Mesenchymal stem cell (in vitro differentiated cells and primary cell): ENCODE measurements at regions not wholly inside any gene's neighbourhood (a gene's known extent, or its start where the extent isn't known, plus 50 kb on each side); places are given as distances from the start of the nearest gene placed in this dataset.

Experiments used
- DNase-seq: peaks from one replicate; pipeline ENCODE4 v3.0.0-alpha.2; 2013
- H2AFZ ChIP-seq: one replicate; pipeline ENCODE4 v1.6.1; 2013; ENCODE audit warnings: low read depth, mild to moderate bottlenecking, control low read depth, inconsistent platforms, low read length, moderate library complexity
- H2AK5ac ChIP-seq: 2 replicates; pipeline ENCODE4 v1.6.1; 2013; ENCODE audit warnings: low read length, moderate library complexity, mild to moderate bottlenecking, inconsistent platforms; ENCODE audit not compliant: severe bottlenecking
- H2BK120ac ChIP-seq: one replicate; pipeline ENCODE4 v1.6.1; 2013; ENCODE audit warnings: low read depth, mild to moderate bottlenecking, inconsistent platforms, low read length, moderate library complexity
- H2BK12ac ChIP-seq, 2 experiments: one replicate each; pipeline ENCODE4 v1.6.1; 2013; ENCODE audit warnings: inconsistent platforms in 2 of 2, low read length in 2 of 2, mild to moderate bottlenecking in 2 of 2, moderate library complexity in 2 of 2, control low read depth in 1 of 2
- H2BK15ac ChIP-seq: one replicate; pipeline ENCODE4 v1.6.1; 2013; ENCODE audit warnings: mild to moderate bottlenecking, low read depth, inconsistent platforms; ENCODE audit not compliant: poor library complexity, severe bottlenecking
- H2BK5ac ChIP-seq: 2 replicates; pipeline ENCODE4 v1.6.1; 2013; ENCODE audit warnings: low read depth, mild to moderate bottlenecking, low read length, control low read depth, inconsistent platforms; ENCODE audit not compliant: poor library complexity, severe bottlenecking
- H3K14ac ChIP-seq, 2 experiments: one replicate each; pipeline ENCODE4 v1.6.1; 2013; ENCODE audit warnings: inconsistent platforms in 2 of 2, low read length in 2 of 2, control low read depth in 1 of 2, mild to moderate bottlenecking in 1 of 2, moderate library complexity in 1 of 2
- H3K18ac ChIP-seq, 2 experiments: one replicate each; pipeline ENCODE4 v1.6.1; 2013; ENCODE audit warnings: inconsistent platforms in 2 of 2, low read length in 2 of 2, control low read depth in 1 of 2, low read depth in 1 of 2, mild to moderate bottlenecking in 1 of 2
- H3K23ac ChIP-seq, 2 experiments: one replicate each; pipeline ENCODE4 v1.6.1; 2013; ENCODE audit warnings: inconsistent platforms in 2 of 2, low read length in 2 of 2, mild to moderate bottlenecking in 2 of 2, moderate library complexity in 2 of 2, control low read depth in 1 of 2
- H3K27ac ChIP-seq: 2 replicates; pipeline ENCODE4 v1.5.1; 2013; ENCODE audit warnings: mild to moderate bottlenecking, moderate library complexity, low read length, control low read depth, inconsistent platforms; ENCODE audit not compliant: poor library complexity, severe bottlenecking
- H3K27me3 ChIP-seq, 2 experiments: 2 replicates each; pipeline versions ENCODE4 v1.6.1 to v1.7.0; 2013; ENCODE audit warnings: low read length in 2 of 2, mild to moderate bottlenecking in 2 of 2, moderate library complexity in 2 of 2, control low read depth in 1 of 2, inconsistent platforms in 1 of 2; ENCODE audit not compliant: control insufficient read depth in 1 of 2, insufficient read depth in 1 of 2
- H3K36me3 ChIP-seq, 2 experiments: 2 replicates each; pipeline versions ENCODE4 v1.6.1 to v1.7.0; 2013; ENCODE audit warnings: low read length in 2 of 2, control low read depth in 1 of 2, inconsistent platforms in 1 of 2, low read depth in 1 of 2, mild to moderate bottlenecking in 1 of 2; ENCODE audit not compliant: insufficient read depth in 2 of 2, control insufficient read depth in 1 of 2
- H3K4ac ChIP-seq, 2 experiments: one replicate each; pipeline ENCODE4 v1.6.1; 2013; ENCODE audit warnings: inconsistent platforms in 2 of 2, low read length in 2 of 2, mild to moderate bottlenecking in 2 of 2, moderate library complexity in 2 of 2, control low read depth in 1 of 2, low read depth in 1 of 2
- H3K4me1 ChIP-seq: 2 replicates; pipeline ENCODE4 v1.6.1; 2013; ENCODE audit warnings: low read depth, low read length, control low read depth; ENCODE audit not compliant: control insufficient read depth, insufficient read depth
- H3K4me2 ChIP-seq: 2 replicates; pipeline ENCODE4 v1.6.1; 2013; ENCODE audit warnings: low read length, mild to moderate bottlenecking, inconsistent platforms; ENCODE audit not compliant: poor library complexity, severe bottlenecking
- H3K4me3 ChIP-seq, 2 experiments: 2 replicates each; pipeline versions ENCODE4 v1.5.1 to v1.7.0; 2013; ENCODE audit warnings: low read length in 2 of 2, mild to moderate bottlenecking in 2 of 2, control low read depth in 1 of 2, low read depth in 1 of 2; ENCODE audit not compliant: insufficient read depth in 1 of 2
- H3K79me1 ChIP-seq: replicated peaks from 2 replicates; pipeline ENCODE4 v1.6.1; 2013; ENCODE audit warnings: mild to moderate bottlenecking, control low read depth, low read length, inconsistent platforms; ENCODE audit not compliant: poor library complexity, severe bottlenecking
- H3K9ac ChIP-seq: 2 replicates; pipeline ENCODE4 v1.7.0; 2013; ENCODE audit warnings: mild to moderate bottlenecking, low read length, moderate library complexity
- H3K9me3 ChIP-seq: 2 replicates; pipeline ENCODE4 v1.7.0; 2013; ENCODE audit warnings: mild to moderate bottlenecking, low read length; ENCODE audit not compliant: control insufficient read depth
- H4K8ac ChIP-seq: one replicate; pipeline ENCODE4 v1.6.1; 2013; ENCODE audit warnings: inconsistent platforms, mild to moderate bottlenecking, low read length, moderate library complexity
- H4K91ac ChIP-seq: one replicate; pipeline ENCODE4 v1.6.1; 2013; ENCODE audit warnings: mild to moderate bottlenecking, low read length, inconsistent platforms
- WGBS: methylation state at CpG from one replicate; pipeline ENCODE4 v1.1.7; 2013; ENCODE audit warnings: mixed read lengths; 5-methylcytosine and 5-hydroxymethylcytosine counted together

DNA sequence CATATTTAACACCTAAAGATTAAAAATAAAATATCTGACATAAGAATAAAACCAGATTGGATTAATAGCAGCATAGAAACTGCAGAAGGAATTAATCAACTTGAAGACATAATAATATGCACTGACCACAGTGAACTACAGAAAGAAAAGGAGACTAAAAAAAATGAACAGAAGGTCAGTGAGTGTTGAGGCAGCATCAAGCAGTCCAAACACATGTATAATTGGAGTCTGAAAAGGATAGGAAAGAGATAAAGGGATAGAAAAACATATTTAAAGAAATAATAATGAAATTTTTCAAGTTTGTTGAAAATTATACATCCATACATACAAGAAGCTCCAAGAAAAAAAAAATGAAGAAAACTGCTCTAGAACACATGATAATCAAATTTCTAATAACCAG, 756.2 kb downstream of the GATA3 start:
- no peak overlapping the region for H3K4me2 ChIP-seq
- no peak overlapping the region for H3K23ac ChIP-seq
- no peak overlapping the region for H4K91ac ChIP-seq
- no peaks in the 10 kb centered on the region for H3K79me1 ChIP-seq
- no peak overlapping the region for H2BK15ac ChIP-seq
- H3K4ac ChIP-seq, result no peak overlapping the region
- no peak overlapping the region for H2BK12ac ChIP-seq
- no peak overlapping the region for H2BK5ac ChIP-seq
- H2BK120ac ChIP-seq, result no peak overlapping the region
- H3K36me3 ChIP-seq, result no peaks in the 10 kb centered on the region
- H3K18ac ChIP-seq, result no peak overlapping the region
- no peak overlapping the region for H3K9ac ChIP-seq
- H3K9me3 ChIP-seq, result peaks cover 35% of the 10 kb centered on the region
- H3K14ac ChIP-seq, result no peak overlapping the region
- DNase-seq, result no peak
- H2AK5ac ChIP-seq, result no peak overlapping the region
- H2AFZ ChIP-seq, result no peak overlapping the region
- no peaks in the 10 kb centered on the region for H3K4me1 ChIP-seq
- H3K4me3 ChIP-seq, result no peak overlapping the region
- no peaks in the 10 kb centered on the region for H3K27me3 ChIP-seq
- H4K8ac ChIP-seq, result no peak overlapping the region
- H3K27ac ChIP-seq, result no peak overlapping the region

DNA sequence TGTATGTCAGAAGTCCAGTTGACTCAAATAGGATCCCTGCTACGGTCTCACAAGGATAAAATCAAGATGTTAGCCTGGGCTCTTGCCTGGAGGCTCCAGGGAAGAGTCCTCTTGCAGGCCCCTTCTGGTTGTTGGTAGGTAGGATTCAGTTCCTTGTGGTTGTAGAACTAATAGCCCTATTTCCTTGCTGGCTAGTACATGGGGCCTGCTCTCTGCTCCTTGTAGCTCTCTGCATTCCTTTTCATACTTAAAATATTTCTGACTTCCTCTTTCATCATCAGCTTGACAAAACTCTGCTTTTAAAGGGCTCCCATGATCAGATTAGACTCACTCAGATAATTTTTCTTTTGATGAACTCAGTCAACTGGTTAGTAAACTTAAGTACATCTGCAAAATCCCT, 756.7 kb downstream of the GATA3 start:
- no peak overlapping the region for H3K18ac ChIP-seq
- H3K4me2 ChIP-seq, result no peak overlapping the region
- 58% methylated on average over 1 of the region's 1 CpG for WGBS
- H2BK12ac ChIP-seq, result no peak overlapping the region
- no peaks in the 10 kb centered on the region for H3K79me1 ChIP-seq
- peak; percentile 8 for DNase-seq
- no peak overlapping the region for H2BK15ac ChIP-seq
- H3K9me3 ChIP-seq, result peaks cover 35% of the 10 kb centered on the region
- H3K27ac ChIP-seq, result no peak overlapping the region
- no peaks in the 10 kb centered on the region for H3K27me3 ChIP-seq
- no peak overlapping the region for H2AFZ ChIP-seq
- no peak overlapping the region for H2AK5ac ChIP-seq
- no peak overlapping the region for H2BK120ac ChIP-seq
- H3K4me3 ChIP-seq, result no peak overlapping the region
- no peak overlapping the region for H4K8ac ChIP-seq
- no peaks in the 10 kb centered on the region for H3K36me3 ChIP-seq
- no peak overlapping the region for H3K23ac ChIP-seq
- H3K4me1 ChIP-seq, result no peaks in the 10 kb centered on the region
- H4K91ac ChIP-seq, result no peak overlapping the region
- H3K4ac ChIP-seq, result no peak overlapping the region
- H3K14ac ChIP-seq, result no peak overlapping the region
- H3K9ac ChIP-seq, result no peak overlapping the region
- H2BK5ac ChIP-seq, result no peak overlapping the region

DNA sequence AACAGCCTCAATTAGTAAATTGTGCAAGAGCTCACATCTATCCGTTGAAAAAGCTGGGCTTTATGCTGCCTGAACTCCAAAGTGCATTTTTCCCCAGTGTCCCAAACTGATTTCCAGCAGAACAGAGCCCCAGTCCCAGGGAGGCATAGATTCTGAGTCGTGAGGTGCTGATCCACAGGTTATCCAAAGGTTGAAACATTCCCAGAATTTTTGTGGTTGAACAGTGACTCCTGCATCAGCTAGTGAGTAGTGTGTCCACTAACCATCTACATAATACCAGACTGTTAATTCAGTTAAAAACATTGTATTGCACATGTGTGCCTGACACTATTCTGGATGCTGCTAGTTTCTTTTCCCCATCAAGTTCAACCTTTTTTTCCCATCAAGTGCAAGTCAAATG, 761.5 kb downstream of the GATA3 start:
- no peak overlapping the region for H4K91ac ChIP-seq
- H3K9ac ChIP-seq, result no peak overlapping the region
- H3K4me2 ChIP-seq, result no peak overlapping the region
- no peak overlapping the region for H2BK120ac ChIP-seq
- no peak overlapping the region for H3K4ac ChIP-seq
- H3K9me3 ChIP-seq, result peaks cover 10% of the 10 kb centered on the region
- no peak overlapping the region for H3K18ac ChIP-seq
- H4K8ac ChIP-seq, result no peak overlapping the region
- H3K23ac ChIP-seq, result no peak overlapping the region
- H3K4me3 ChIP-seq, result no peak overlapping the region
- H2AK5ac ChIP-seq, result no peak overlapping the region
- no peak for DNase-seq
- no peak overlapping the region for H2BK12ac ChIP-seq
- no peak overlapping the region for H2AFZ ChIP-seq
- no peak overlapping the region for H3K27ac ChIP-seq
- H3K79me1 ChIP-seq, result no peaks in the 10 kb centered on the region
- H3K36me3 ChIP-seq, result no peaks in the 10 kb centered on the region
- H3K14ac ChIP-seq, result no peak overlapping the region
- H2BK5ac ChIP-seq, result no peak overlapping the region
- 93% methylated on average over 1 of the region's 2 CpGs for WGBS
- H3K4me1 ChIP-seq, result no peaks in the 10 kb centered on the region
- H2BK15ac ChIP-seq, result no peak overlapping the region
- no peaks in the 10 kb centered on the region for H3K27me3 ChIP-seq

DNA sequence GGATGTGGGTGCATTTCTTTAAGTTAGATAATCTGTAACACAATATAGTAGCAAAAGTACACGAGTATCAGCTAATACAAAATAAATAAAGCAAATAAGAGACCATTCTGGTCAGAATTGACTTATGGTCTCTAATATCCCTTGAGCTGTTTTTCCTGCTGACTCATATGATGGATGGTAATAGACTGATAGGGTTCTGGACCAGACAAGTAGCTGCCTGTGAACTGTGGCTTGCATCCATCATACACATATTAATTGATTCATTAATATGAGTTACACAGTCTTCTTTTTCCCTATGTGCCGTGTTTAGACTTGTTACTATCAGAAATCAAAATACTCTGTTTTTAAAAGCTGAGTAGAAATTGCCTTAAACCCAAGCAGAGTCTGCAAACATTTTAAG, 762.8 kb downstream of the GATA3 start:
- no peak overlapping the region for H3K4me3 ChIP-seq

More for the DNA sequence above, 762.8 kb downstream of the GATA3 start:
- H3K14ac ChIP-seq, result no peak overlapping the region
- peaks cover 5% of the 10 kb centered on the region for H3K9me3 ChIP-seq
- H4K8ac ChIP-seq, result no peak overlapping the region
- H2BK12ac ChIP-seq, result no peak overlapping the region
- no peak overlapping the region for H2BK15ac ChIP-seq
- no peak overlapping the region for H3K27ac ChIP-seq
- peak; percentile 10 for DNase-seq
- no peak overlapping the region for H2AFZ ChIP-seq
- H3K4me1 ChIP-seq, result no peaks in the 10 kb centered on the region
- H2BK5ac ChIP-seq, result no peak overlapping the region
- H3K4me2 ChIP-seq, result no peak overlapping the region
- no peak overlapping the region for H3K9ac ChIP-seq
- H2BK120ac ChIP-seq, result no peak overlapping the region
- H3K36me3 ChIP-seq, result no peaks in the 10 kb centered on the region
- no peaks in the 10 kb centered on the region for H3K27me3 ChIP-seq
- no peak overlapping the region for H3K18ac ChIP-seq
- H2AK5ac ChIP-seq, result no peak overlapping the region
- WGBS, result 43% methylated on average over 1 of the region's 2 CpGs
- no peaks in the 10 kb centered on the region for H3K79me1 ChIP-seq
- no peak overlapping the region for H3K4ac ChIP-seq
- H4K91ac ChIP-seq, result no peak overlapping the region
- no peak overlapping the region for H3K23ac ChIP-seq
